NCI-H345 (cell line): ENCODE measurements at regions not wholly inside any gene's neighbourhood (a gene's known extent, or its start where the extent isn't known, plus 50 kb on each side); places are given as distances from the start of the nearest gene placed in this dataset.
"Not testable (repeated sequence)": the region's sequence is repeated elsewhere in the genome, so short reads cannot be mapped to it uniquely, and the experiment has no call there.

Experiments used
- DNase-seq: peaks from one replicate; lab custom pipeline; 2025; lab: John Stamatoyannopoulos, UW

GRCh38 chr5:63555874-63556273, 406.4 kb downstream of the HTR1A start:
- DNase-seq: no peak

DNA sequence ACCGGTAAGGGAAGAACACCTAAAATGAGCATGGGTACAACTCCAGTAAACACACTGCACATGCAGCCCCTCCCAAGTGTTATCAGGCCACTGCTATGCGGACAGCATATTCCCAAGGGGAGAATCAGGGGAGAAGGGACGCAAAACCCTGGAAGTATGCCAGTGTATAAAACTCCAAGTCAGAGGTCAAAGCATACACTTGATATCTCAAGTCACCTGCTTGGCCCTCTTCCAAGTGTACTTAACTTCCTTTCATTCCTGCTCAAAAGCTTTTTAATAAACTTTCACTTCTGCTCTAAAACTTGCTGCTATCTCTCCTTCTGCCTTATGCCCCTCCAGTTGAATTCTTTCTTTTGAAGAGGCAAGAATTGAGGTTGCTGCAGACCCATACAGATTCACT, 408.1 kb downstream of the HTR1A start:
- DNase-seq: no peak

DNA sequence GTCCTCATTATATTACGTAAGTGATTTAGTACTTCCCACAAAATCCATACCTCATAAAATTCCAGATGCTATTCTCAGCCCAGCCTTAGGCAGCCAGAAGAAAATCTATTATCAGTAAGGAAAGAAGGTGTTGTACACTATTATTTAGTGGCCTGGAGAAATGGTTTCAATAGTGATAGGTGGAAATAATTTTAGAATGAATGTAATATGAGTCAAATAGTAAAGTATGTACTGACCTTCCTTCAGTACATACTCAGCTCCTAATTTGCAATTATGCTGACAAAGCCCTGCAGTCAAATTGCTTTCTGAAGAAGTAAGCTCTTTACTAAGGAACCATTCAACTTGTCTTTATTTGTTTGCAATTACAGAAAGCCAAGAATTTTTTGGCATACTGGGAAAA, 409.2 kb downstream of the HTR1A start:
- DNase-seq: no peak

DNA sequence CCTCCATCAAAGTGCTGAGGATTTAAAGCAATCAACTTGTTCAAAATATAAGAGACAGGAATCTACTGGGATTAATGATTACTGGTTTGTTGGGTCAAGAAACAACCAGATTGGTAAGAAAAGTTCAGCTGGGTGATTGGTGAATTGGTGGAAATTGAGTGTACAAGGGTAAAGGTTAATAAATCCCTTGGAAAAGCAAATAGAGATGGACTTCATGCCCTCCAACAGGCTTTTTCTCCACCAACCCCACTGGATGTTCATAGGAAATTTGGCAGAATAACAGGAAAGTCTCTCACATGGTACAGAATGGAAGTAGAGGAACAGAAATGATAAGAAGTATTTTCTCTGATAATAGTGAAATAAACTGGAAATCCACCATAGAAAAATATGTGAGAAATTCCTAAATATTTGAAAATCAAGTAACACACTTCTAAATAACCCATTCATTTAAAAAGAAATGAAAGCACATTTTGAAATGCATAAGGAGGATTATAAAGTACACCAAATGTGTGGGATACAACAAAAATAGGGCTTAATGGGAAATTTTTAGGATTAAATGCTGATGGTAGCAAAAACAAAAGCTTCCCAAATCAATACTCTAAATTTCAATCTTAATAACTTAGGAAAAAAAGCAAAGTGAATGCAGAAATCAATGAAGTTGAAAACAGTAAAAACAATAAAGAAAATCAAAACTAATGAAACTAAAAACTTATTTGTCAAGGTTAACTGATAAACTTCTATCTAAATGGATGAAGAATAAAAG, 426.2 kb downstream of the HTR1A start:
- DNase-seq: no peak

GRCh38 chr5:63524281-63524680, 438.0 kb downstream of the HTR1A start:
- DNase-seq: no peak

DNA sequence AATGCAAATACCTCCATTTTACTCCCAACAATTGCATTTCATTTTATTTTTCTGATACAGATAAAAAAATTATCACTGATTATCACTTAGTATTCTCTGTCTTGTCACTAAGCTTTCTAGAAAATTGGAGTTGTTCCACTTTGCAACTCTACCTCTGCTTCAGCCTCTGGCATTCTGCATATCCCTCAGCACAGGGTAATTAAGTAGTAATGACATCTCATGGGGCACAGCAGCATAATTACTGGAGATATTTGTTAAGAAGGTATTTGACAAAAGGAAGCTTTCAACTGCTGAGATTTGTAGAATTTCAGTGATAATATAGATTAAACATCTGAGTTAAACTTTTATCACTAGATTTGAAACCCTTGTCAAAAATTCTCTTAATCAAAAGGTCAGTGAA, 446.2 kb downstream of the HTR1A start:
- no peak for DNase-seq

- DNase-seq: peak; percentile 1
Measured at GRCh38 chr5:63500242-63500641, 462.0 kb downstream of the HTR1A start.

- no peak for DNase-seq
Measured at GRCh38 chr5:63495225-63495624, 467.0 kb downstream of the HTR1A start.

GRCh38 chr5:63483338-63483737, 478.9 kb downstream of the HTR1A start:
- no peak for DNase-seq

GRCh38 chr5:63473335-63473967, 488.8 kb downstream of the HTR1A start:
- no peak for DNase-seq

- DNase-seq: no peak
Measured at GRCh38 chr5:63456279-63456678, 506.0 kb downstream of the HTR1A start.

- DNase-seq: no peak
Measured at GRCh38 chr5:63451188-63451587, 511.1 kb downstream of the HTR1A start.

DNA sequence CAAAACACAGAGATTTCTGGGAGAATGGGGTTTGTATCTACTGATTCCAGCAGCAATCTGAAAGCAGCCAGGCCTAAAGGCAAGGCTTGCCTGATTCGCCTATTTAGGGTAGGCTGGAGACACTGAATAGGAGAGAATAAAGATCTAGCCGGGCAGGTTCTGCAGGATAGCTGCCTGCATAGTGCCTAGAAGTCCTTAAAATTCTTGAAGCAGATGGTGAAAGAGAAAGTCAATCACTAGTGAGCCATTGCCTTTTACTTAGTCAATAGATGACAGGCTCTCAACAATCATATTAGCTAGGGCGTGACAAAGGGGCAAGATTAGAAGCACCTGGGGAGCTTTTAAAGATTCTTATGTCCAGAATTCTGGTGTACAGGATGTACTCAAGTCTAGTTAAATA, 522.7 kb downstream of the HTR1A start:
- no peak for DNase-seq

DNA sequence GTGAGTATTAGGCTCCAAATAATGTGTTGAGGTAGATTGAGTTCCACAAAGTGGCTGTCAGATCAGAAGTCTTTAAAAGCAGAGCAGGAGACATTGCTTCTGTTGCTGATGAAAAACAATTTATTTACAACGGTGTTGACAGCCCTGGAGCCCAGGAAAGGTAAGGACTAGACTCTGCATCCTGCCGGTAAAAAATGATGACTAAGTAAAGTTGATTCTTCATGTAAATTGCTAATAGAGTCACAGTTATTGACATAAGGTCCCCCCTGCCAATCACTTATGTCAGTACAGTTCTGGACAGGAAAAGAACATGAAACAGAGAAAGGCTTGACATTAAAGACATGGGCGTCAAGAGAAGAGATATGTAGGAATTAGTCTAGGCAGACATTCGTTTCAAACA, 552.5 kb downstream of the HTR1A start:
- DNase-seq: no peak

GRCh38 chr5:63408984-63409383, 553.3 kb downstream of the HTR1A start:
- DNase-seq: no peak

DNA sequence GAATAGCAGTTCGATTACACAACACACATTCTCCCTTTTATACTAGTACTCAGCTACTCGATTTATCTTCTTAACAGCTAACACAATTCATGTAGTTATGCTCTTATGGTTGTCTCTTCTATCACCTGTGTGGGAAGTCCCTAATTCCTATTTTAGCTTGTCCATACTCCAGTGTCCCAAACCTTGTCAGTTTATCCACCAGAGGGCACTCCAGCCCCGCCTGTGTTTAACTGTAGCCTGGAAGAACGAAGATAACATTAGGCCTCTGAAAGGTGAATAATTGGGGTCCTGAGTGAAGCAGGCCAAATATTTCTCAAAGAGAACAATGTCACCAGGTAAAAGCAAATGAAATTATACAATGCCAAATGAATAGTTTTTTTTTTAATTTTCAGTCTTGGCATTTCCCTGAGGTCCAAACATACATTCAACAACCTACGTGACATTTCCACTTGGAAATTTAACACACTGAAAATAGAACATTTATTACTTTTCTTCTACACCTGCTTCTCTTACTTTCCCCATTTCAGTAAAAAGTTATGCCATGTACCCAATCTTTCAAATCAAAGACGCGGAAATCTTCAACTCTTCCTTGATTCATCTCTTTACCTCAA, 560.7 kb downstream of the HTR1A start:
- DNase-seq: peak; percentile 62

DNA sequence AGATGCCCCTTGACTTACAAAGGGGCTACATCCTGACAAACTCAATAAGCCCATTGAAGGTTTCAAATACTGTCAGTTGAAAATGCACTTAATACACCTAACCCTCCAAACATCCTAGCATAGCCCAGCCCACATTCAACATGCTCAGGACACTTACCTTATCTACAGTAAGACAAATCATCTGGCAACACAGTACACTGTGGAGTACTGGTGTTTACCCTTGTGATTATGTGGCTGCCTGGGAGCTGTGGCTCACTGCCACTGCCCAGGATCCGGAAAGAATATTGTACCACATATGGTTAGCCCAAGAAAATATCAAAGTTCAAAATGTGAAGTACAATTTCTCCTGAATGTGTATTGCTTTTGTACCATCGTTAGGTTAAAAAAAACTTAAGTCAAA, 562.2 kb downstream of the HTR1A start:
- DNase-seq: no peak

GRCh38 chr5:63398346-63398745, 563.9 kb downstream of the HTR1A start:
- DNase-seq: no peak

DNA sequence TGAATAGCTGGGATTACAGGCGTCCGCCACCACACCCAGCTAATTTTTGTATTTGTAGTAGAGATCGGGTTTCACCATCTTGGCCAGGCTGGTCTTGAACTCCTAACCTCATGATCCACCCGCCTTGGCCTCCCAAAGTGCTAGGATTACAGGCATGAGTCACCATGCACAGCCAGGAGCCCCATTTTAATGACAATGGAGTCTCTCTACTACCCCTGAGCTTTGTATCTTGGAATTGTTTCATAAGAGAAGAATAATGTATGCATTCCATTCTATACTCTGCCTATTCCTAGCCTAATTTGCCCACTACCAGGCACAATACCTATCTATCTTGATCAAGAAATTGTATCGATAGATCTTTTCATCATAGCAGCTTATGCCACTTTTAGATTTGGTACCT, 574.1 kb downstream of the HTR1A start:
- not testable (repeated sequence) for DNase-seq

DNA sequence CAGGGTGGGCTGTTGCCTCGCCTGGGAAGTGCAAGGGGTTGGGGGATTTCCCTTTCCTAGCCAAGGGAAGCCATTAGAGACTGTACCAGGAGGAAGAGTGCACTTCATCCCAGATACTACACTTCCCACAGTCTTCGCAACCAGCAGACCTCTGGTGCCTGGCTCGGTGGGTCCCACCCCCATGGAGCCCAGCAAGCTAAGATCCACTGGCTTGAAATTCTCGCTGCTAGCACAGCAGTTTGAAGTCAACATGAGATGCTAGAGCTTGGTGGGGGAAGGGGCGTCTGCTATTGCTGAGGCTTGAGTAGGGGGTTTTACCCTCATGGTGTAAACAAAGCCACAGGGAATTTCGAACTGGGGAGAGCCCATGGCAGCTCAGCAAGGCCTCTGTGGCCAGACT, 586.4 kb downstream of the HTR1A start:
- DNase-seq: no peak

GRCh38 chr5:63374085-63374484, 588.2 kb downstream of the HTR1A start:
- DNase-seq: no peak

GRCh38 chr5:63351164-63351563, 611.1 kb downstream of the HTR1A start:
- no peak for DNase-seq

DNA sequence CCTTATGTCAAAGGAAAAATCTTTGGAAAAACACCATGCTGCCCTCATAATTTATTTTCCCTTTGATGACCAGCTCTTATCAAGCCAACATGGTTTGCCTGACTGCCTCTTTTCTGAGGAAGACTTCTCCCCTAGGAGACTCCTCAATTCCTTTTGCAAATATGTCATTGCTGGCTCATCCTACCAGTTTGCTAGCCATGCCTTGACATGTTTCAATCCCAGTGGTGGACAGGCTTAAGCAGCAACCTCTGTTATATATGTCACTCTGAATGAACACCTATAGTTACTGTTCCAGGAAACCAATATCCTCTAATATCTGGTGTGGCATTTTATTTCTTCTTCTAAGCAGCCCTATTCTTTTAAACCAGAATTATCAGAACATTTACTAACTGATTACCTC, 615.8 kb downstream of the HTR1A start:
- DNase-seq: no peak
